ENCODE measurements at regions not wholly inside any gene's neighbourhood (a gene's known extent, or its start where the extent isn't known, plus 50 kb on each side); places are given as distances from the start of the nearest gene placed in this dataset.

DNA sequence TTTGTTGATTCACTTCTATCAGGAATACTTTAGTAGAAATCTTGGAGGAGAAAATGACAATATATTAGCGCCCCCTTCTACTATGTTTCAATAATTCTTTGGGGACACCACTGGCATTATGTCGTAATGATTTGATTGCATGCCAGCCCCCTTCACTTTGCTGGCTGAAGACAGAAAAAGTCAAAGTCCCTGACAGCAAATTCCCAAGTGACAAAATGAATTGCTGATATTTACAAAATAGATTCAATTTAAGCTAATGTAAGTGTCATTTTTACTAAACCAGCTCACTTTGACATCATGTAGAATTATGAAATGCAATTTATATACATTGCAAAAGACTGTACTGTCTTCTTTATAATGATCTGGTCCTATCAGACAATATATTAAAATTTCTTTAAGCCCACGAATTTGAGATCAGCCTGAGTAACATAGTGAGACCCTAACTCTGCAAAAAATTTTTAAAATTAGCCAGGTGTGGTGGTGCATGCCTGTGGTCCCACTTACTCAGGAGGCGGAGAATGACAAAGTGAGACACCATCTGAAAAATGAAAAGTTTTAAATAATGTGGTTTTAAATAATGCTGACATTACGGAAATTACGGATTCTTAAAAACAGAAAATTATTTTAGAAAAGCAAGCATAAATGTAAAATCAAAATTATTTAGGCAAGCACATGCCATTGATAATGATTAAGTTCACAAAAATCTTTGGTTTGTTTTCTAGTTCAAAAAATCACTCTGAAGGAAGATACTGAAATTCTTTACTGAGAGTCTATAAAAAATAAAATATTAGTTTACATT is 520.1 kb upstream of the PKDCC start:
- H3K36me3 ChIP-seq (ENCODE audit: low read depth), result no peaks in the 10 kb centered on the region
- H3F3A ChIP-seq (ENCODE audit: insufficient read depth, low read depth), result no peaks in the 10 kb centered on the region
- no peaks in the 10 kb centered on the region for H3K79me2 ChIP-seq (ENCODE audit: low read depth)
- no peak overlapping the region for H3K27ac ChIP-seq
- no peak for TF ChIP-seq EZH2 (IDR thresholded peaks at IDR 0.05; ENCODE audit: low read depth)
- TF ChIP-seq, protein P1, sequence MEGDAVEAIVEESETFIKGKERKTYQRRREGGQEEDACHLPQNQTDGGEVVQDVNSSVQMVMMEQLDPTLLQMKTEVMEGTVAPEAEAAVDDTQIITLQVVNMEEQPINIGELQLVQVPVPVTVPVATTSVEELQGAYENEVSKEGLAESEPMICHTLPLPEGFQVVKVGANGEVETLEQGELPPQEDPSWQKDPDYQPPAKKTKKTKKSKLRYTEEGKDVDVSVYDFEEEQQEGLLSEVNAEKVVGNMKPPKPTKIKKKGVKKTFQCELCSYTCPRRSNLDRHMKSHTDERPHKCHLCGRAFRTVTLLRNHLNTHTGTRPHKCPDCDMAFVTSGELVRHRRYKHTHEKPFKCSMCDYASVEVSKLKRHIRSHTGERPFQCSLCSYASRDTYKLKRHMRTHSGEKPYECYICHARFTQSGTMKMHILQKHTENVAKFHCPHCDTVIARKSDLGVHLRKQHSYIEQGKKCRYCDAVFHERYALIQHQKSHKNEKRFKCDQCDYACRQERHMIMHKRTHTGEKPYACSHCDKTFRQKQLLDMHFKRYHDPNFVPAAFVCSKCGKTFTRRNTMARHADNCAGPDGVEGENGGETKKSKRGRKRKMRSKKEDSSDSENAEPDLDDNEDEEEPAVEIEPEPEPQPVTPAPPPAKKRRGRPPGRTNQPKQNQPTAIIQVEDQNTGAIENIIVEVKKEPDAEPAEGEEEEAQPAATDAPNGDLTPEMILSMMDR (conservative IDR thresholded peaks at IDR 0.05), result no peak
- DNase-seq, result no peak
- no peaks in the 10 kb centered on the region for H3K9me2 ChIP-seq (ENCODE audit: insufficient read depth)
- no TSS peak for BruUV-seq (replicated peaks)
- no peaks in the 10 kb centered on the region for H3K27me3 ChIP-seq (ENCODE audit: insufficient read depth, low read depth)
- intact Hi-C loops (cut with micrococcal nuclease; ENCODE audit: unreplicated experiment), result no loop called here
- no peak overlapping the region for H3K4me3 ChIP-seq
- POLR2A ChIA-PET (ENCODE audit: unreplicated experiment), result no interaction called here
- CTCF ChIA-PET, result no interaction called here
- no peaks in the 10 kb centered on the region for H3K4me1 ChIP-seq (replicated peaks; ENCODE audit: insufficient read depth)
- no peak overlapping the region for H3K4me2 ChIP-seq
- H4K20me1 ChIP-seq (ENCODE audit: insufficient read depth), result no peaks in the 10 kb centered on the region; the same call in 1 of the 2 replicates
- H3K9me3 ChIP-seq (ENCODE audit: insufficient read depth, low read depth), result no peaks in the 10 kb centered on the region
- H2AFZ ChIP-seq, result no peak overlapping the region

DNA sequence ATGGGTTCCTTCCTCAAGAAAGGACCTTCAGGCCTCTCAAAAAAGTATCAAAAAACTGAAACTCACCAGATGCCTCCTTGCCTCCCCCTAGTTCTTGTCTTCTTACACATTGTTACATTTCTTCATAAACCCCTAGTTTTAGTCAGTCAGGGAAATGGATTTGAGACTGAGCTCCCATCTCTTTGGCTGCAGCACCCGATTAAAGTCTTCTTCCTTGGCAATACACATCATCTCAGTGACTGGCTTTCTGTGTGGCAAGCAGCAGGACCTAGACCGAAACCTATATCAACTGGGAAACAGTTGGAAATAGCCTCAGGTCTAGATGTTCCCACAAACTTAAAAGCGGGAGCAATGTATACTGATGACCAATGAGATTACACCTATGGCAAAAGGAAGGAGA is 512.2 kb upstream of the PKDCC start:
- Histone ChIP-seq H3K4me1 (replicated peaks; ENCODE audit: insufficient read depth) (no peaks in the 10 kb centered on the region), H3K9me3 (ENCODE audit: insufficient read depth, low read depth) (no peaks in the 10 kb centered on the region), H3K4me3 (no peak overlapping the region), H3K79me2 (ENCODE audit: low read depth) (no peaks in the 10 kb centered on the region), H3K27ac (no peak overlapping the region), H3F3A (ENCODE audit: insufficient read depth, low read depth) (no peaks in the 10 kb centered on the region), H2AFZ (no peak overlapping the region), H3K27me3 (ENCODE audit: insufficient read depth, low read depth) (no peaks in the 10 kb centered on the region), H3K36me3 (ENCODE audit: low read depth) (no peaks in the 10 kb centered on the region), H3K9me2 (ENCODE audit: insufficient read depth) (no peaks in the 10 kb centered on the region), H4K20me1 (ENCODE audit: insufficient read depth) (no peaks in the 10 kb centered on the region), H3K4me2 (no peak overlapping the region)
- TF ChIP-seq EZH2 (IDR thresholded peaks at IDR 0.05; ENCODE audit: low read depth), result no peak
- TF ChIP-seq, protein P1 (conservative IDR thresholded peaks at IDR 0.05), result no peak
- BruUV-seq (replicated peaks), result no TSS peak
- CTCF ChIA-PET, result no interaction called here
- POLR2A ChIA-PET (ENCODE audit: unreplicated experiment), result no interaction called here
- intact Hi-C loops (cut with micrococcal nuclease; ENCODE audit: unreplicated experiment), result no loop called here
- no peak for DNase-seq

DNA sequence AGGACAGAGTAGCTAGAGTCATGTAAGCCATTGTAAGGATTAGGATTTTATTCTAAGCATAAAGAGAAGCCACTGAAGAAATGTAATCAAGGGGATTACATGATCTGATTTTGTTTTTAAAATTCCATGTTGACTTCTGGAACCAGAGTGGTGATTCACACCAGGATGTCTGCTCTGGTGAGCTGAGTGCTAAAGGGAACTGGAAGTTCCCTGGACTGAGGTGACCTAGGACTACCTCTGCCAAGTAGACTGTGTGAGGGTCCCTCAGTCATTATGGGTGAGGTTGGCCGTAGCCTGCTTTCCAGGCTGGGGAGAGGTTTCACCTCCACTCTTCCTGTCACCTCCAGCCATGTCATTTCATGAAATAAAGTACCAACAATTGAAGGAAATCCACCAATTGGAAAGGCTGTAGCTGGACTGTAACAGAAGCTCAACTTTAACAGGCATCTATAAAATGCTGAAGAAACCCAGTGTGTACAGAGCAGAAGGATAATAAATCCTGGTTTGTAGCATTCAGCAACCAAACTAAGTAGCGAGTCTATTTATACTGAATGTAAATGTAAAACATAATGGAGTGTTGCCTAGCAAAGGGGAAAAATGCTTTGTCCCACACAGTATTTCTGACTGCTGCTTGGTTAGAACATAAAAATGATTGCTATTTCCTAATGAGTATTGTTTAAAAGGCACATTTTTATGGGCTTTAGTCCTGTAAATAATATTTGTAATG is 507.4 kb upstream of the PKDCC start:
- H3K36me3 ChIP-seq (ENCODE audit: low read depth), result no peaks in the 10 kb centered on the region
- H3K79me2 ChIP-seq (ENCODE audit: low read depth), result no peaks in the 10 kb centered on the region
- H2AFZ ChIP-seq, result no peak overlapping the region
- no TSS peak for BruUV-seq (replicated peaks)
- H4K20me1 ChIP-seq (ENCODE audit: insufficient read depth), result no peaks in the 10 kb centered on the region
- no peaks in the 10 kb centered on the region for H3K27me3 ChIP-seq (ENCODE audit: insufficient read depth, low read depth)
- no peaks in the 10 kb centered on the region for H3K4me1 ChIP-seq (replicated peaks; ENCODE audit: insufficient read depth)
- H3K9me2 ChIP-seq (ENCODE audit: insufficient read depth), result no peaks in the 10 kb centered on the region
- ChIA-PET CTCF (no interaction called here), POLR2A (ENCODE audit: unreplicated experiment) (interaction anchor here (0.8 kb wide), 1 partner anchor 546 kb away, joined by 5 read pairs; no protein-coding TSS in a partner anchor)
- no peaks in the 10 kb centered on the region for H3K9me3 ChIP-seq (ENCODE audit: insufficient read depth, low read depth)
- intact Hi-C loops (cut with micrococcal nuclease; ENCODE audit: unreplicated experiment), result no loop called here
- H3K4me2 ChIP-seq, result no peak overlapping the region
- H3F3A ChIP-seq (ENCODE audit: insufficient read depth, low read depth), result no peaks in the 10 kb centered on the region
- TF ChIP-seq, protein P1 (conservative IDR thresholded peaks at IDR 0.05), result no peak
- no peak for TF ChIP-seq EZH2 (IDR thresholded peaks at IDR 0.05; ENCODE audit: low read depth)
- H3K27ac ChIP-seq, result no peak overlapping the region
- H3K4me3 ChIP-seq, result no peak overlapping the region
- DNase-seq, result no peak

Measured in PC-9 (cell line).